LNCAP (cell line): ENCODE measurements at regions not wholly inside any gene's neighbourhood (a gene's known extent, or its start where the extent isn't known, plus 50 kb on each side); places are given as distances from the start of the nearest gene placed in this dataset.

ENCODE experiments used
- TF ChIP-seq, protein P1 (sequence below): fragments of 450-650 bp; IDR thresholded peaks from 2 replicates; pipeline ENCODE4 v1.5.1; 2017; ENCODE audit warnings: mild to moderate bottlenecking

DNA sequence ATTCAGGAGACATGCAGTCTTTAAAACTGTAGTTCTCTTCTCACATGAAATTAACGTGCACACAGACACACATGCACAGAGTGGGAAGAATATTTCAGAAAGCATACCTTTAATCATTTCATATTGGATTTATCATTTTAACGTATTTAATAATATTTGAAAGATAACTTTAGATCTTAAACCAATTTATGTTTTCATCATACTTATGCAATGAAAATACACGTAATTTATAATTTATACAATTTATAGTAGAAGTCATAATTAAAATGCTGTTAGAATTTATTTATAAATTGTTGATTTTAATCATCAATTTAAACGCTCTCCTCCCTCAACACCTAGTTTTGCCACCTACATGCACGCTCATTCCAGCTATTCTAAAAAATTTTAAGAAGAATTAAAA, 894.9 kb upstream of the CTNND2 start:
- TF ChIP-seq, protein P1, sequence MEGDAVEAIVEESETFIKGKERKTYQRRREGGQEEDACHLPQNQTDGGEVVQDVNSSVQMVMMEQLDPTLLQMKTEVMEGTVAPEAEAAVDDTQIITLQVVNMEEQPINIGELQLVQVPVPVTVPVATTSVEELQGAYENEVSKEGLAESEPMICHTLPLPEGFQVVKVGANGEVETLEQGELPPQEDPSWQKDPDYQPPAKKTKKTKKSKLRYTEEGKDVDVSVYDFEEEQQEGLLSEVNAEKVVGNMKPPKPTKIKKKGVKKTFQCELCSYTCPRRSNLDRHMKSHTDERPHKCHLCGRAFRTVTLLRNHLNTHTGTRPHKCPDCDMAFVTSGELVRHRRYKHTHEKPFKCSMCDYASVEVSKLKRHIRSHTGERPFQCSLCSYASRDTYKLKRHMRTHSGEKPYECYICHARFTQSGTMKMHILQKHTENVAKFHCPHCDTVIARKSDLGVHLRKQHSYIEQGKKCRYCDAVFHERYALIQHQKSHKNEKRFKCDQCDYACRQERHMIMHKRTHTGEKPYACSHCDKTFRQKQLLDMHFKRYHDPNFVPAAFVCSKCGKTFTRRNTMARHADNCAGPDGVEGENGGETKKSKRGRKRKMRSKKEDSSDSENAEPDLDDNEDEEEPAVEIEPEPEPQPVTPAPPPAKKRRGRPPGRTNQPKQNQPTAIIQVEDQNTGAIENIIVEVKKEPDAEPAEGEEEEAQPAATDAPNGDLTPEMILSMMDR, result no peak

DNA sequence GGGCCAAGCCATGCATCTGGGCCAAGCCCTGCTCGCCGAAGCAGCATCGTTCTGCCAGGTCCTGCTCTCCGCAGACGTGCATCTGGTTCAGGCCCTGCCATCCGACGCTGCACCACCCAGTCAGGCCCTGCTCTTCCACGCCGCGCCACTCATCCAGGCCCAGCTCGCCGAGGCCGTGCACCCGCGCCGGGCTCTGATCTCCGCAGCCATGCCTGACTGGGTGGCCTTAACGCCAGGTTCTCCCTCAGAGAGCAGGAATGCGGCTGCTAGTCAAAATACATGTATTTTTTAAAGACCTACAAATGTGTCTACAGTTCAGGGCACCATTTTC, 891.1 kb upstream of the CTNND2 start:
- TF ChIP-seq, protein P1, result no peak

DNA sequence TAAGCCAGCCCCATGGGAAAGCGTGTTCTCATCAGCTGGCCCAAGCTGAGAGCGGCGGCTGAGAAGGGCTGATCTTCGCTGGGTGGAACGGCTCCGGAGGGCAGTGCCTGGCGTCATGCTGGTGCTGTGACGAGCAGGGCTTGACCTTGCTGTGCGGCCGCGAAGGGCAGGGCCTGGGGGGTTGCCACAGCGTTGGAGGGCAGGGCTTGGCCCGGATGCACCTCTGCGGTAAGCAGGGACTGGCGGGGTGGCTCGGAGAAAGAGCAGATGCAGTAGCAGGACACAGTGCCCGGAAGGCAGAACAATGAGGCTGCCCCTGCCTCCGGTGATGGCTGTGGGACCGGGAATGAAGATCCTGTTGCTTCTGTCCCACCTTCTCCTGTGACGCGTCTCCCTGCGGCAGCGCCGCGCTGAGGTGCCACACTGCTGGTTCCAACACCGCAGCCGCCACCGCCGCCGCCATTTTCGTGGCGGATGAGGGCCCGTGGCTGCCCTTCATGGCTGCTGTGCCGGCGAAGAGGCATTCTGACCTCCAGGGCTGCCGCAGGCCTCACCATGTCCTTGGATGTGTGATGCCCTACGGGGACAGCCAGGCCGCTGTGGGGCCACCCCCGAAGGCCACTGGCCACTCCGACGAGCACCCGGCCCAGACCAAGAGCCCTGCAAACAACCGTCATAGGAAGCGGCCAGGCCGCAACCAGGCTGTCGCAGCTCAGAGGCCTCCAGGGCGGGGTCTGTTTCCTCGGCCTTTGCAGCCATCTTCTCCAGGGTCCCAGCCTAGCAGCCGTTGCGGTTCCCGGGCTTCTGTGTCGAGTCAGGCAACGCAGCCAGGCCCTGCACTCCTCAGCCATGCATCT, 890.5 kb upstream of the CTNND2 start:
- TF ChIP-seq, protein P1, result no peak

DNA sequence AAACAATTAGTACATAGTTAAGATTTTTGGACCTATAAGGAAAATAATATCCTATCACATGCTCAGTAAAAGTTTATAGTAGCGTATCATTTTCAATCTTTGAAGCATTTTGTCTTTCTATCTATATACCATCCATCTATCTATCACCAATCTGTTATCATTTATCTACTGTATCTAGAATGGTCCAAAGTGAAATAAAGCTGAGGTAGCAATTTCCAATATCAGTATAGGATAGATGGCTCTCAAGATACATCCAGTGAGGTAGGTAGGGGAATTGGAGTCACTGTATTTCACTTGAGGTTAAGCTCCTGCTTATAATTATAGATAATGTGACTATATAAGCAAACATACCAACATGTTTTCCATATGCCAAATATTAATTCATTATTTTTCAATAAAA, 889.1 kb upstream of the CTNND2 start:
- TF ChIP-seq, protein P1, result no peak

DNA sequence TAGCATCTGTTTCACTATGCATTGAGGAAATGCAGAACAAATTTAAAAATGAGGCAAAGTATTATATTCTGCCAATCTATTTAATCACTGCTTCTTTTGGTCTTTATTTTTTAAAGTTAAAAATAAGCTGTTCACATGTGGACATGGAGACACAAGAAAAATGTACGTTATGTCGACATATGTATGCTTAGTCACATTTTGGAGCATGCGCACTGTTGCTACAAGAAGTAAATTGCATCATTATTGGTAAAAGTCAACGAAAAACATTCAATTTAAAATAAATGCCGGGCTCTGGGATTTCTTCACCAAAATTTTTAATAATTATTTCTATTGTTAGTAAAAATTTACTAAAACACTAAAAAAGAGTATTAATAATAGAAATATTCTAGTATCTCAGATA, 876.3 kb upstream of the CTNND2 start:
- TF ChIP-seq, protein P1, result no peak

DNA sequence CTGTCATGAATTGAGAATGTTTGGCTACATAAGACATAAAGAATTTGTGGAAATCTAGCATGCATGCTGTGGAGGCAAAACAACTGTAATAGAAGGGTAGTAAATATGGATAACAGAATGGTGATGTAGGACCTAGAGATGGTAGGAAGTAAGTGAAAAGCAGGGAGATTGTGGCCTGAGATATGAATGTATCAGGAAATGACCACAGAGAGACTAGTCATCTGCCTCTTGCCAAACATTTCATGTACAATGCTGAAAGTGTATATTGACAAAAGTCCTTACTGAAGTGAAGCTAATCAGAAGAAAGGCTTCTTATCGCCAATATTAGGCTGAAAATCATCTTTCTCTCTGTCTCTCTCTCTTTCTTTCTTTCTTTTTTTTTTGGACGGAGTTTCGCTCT, 873.1 kb upstream of the CTNND2 start:
- TF ChIP-seq, protein P1, result no peak

DNA sequence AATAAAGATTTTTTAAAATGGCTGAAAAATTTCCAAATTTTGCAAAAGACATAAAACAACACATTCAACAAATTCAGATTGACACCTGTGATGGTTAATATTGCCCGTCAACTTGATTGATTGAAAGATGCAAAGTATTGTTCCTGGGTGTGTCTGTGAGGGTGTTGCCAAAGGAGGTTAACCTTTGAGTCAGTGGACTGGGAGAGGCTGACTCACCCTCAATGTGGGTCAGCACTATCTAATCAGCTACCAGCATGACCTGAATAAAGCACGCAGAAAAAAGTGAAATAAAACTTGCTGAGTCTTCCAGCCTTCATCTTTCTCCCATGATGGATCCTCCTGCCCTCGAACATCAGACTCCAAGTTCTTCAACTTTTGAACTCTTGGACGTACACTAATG, 868.0 kb upstream of the CTNND2 start:
- TF ChIP-seq, protein P1, result no peak

DNA sequence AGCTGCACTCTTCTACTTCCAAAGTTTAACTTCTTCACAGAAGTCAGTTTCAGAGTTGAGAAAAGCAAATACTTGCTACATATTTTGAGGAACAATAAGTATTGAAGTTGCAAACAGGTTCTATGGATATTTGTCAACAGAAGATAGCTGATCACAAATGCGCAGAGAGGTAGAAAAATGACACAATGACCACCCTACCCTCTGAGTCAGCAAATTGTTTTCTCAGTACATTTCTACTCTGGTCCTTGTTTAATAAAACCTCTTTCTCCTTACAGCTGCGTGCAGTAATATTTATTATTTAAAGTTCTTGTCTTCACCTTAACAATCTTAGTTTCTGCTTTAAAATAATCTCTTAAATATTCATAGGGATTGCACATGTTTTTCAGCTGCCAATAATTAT, 855.1 kb upstream of the CTNND2 start:
- TF ChIP-seq, protein P1, result no peak
